Peyer's patch (tissue), 4 donors: ENCODE measurements at regions not wholly inside any gene's neighbourhood (a gene's known extent, or its start where the extent isn't known, plus 50 kb on each side); places are given as distances from the start of the nearest gene placed in this dataset.

Experiments
- POLR2A ChIP-seq, 2 donors: fragments of 450-650 bp; IDR thresholded peaks; one replicate each; pipeline ENCODE4 v1.5.1; 2017; ENCODE audit warnings: antibody characterized with exemption in 2 of 2, mild to moderate bottlenecking in 2 of 2, moderate library complexity in 2 of 2
- TF ChIP-seq, protein P1 (sequence below), 6 experiments: fragments of 450-650 bp in 4 of 6; fragments of 200-600 bp in 2 of 6; sonication (generic) in 1 of 6; IDR thresholded peaks; one replicate each; pipeline ENCODE4 v1.5.1; 2017 to 2019; ENCODE audit warnings: antibody characterized with exemption in 6 of 6, mild to moderate bottlenecking in 3 of 6, moderate library complexity in 1 of 6

- no peak for TF ChIP-seq POLR2A (IDR thresholded peaks at IDR 0.05)
- TF ChIP-seq, protein P1, sequence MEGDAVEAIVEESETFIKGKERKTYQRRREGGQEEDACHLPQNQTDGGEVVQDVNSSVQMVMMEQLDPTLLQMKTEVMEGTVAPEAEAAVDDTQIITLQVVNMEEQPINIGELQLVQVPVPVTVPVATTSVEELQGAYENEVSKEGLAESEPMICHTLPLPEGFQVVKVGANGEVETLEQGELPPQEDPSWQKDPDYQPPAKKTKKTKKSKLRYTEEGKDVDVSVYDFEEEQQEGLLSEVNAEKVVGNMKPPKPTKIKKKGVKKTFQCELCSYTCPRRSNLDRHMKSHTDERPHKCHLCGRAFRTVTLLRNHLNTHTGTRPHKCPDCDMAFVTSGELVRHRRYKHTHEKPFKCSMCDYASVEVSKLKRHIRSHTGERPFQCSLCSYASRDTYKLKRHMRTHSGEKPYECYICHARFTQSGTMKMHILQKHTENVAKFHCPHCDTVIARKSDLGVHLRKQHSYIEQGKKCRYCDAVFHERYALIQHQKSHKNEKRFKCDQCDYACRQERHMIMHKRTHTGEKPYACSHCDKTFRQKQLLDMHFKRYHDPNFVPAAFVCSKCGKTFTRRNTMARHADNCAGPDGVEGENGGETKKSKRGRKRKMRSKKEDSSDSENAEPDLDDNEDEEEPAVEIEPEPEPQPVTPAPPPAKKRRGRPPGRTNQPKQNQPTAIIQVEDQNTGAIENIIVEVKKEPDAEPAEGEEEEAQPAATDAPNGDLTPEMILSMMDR (IDR thresholded peaks at IDR 0.05), result no peak
These were observed 65.1 kb upstream of the MBNL1 start for GRCh38 chr3:152203652-152204051.
